Stimulated activated CD4-positive, alpha-beta T cell treated with anti-CD3 and anti-CD28 coated beads, Interleukin-1b, Interleukin-23, amount 100 ng/mL, for 1 hour (primary cell): ENCODE measurements at regions not wholly inside any gene's neighbourhood (a gene's known extent, or its start where the extent isn't known, plus 50 kb on each side); places are given as distances from the start of the nearest gene placed in this dataset.
A peak's percentile ranks its signal among the peaks of the same experiment; 100 is the strongest.
"Not testable (repeated sequence)": the region's sequence is repeated elsewhere in the genome, so short reads cannot be mapped to it uniquely, and the experiment has no call there.

Experiments
- DNase-seq, 2 donors: peaks; one replicate each; pipeline ENCODE4 v3.0.0-alpha.2; 2020; ENCODE audit warnings: low read depth in 2 of 2

DNA sequence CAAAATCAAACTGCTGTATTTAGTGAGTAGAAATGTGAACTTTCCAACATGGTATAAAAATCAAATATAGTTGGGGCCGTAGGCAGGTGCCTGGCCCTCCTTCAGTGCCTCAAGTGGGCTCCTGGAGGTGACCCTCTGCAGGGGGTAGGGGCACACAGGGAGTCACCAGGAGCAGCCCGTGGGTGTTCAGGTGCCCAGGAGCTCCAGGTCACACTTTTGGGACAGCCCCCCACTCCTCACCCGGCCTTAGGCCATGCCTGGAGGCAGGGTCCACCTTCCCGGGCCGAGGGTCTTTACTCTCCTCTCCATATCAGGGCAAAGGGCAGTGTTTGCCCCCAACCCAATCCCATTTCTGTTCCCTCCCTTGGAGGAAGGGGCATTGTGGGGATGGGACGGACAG, 108.0 kb upstream of the MTAP start:
- no peak for DNase-seq

DNA sequence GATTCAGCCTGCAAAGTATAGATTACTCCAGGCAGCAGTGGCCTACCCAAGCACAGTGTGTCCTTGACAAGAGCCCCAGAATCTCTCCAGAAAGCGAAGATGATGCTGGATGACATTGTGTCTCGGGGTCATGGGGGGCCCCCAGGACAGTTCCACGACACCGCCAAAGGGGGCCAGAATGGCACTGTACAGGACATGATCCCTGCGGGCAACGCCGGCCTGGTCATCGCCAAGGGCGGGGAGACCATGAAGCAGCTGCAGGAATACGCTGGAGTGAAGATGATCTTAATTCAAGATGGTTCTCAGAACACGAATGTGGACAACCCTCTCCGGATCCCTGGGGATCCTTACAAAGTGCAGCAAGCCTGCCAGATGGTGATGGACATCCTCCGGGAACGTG, 107.0 kb upstream of the MTAP start:
- no peak for DNase-seq

DNA sequence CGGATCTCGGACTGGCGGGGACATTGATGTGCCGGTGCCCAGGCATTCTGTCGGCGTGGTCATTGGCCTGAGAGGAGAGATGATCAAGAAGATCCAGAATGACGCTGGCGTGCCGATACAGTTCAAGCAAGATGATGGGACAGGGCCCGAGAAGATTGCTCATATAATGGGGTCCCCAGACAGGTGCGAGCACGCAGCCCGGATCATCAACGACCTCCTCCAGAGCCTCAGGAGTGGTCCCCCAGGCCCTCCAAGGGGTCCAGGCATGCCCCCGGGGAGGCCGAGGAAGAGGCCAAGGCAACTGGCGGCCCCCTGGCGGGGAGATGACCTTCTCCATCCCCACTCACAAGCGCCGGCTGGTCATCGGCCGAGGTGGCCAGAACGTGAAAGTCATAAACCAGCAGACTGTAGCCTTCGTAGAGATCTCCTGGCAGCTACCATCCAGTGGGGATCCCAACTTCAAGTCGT, 106.5 kb upstream of the MTAP start:
- no peak for DNase-seq

DNA sequence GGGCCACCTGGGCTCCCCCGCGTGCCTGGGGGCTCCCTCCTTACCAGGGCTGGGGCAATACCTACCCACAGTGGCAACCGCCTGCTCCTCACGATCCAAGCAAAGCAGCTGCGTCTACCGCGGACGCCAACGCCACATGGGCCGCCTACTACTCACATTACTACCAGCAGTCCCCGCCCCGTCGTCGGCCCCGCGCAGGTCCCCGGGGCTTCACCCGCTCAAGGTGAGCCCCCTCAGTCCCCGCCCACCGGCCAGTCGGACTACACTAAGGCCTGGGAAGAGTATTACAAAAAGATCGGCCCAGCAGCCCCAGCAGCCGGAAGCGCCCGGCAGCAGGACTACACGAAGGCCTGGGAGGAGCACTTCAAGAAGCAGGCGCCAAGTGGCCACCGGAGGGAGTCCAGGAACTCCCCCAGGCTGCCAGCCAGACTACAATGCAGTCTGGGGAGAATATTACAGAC, 106.0 kb upstream of the MTAP start:
- no peak for DNase-seq

DNA sequence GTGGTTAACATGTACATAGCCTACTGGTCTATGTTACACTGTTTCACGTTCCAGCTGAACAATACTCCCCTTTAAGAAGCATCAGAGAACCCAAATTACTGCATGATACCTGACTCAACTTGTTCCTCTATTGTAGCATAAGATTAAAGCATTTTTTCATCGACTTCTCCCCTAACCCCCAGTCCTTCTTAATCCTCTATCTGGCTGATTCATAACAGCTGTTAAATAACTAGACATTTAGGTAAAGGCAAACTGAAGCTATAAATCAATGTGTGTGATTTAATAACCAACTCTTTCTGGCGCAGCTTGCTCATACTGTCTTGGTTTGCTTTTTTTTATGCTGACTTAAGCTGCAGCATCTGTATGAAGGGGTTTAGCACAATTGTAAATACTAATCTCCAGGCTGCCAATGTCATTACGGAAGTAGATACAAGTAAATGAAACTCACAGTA, 94.2 kb upstream of the MTAP start:
- no peak for DNase-seq

DNA sequence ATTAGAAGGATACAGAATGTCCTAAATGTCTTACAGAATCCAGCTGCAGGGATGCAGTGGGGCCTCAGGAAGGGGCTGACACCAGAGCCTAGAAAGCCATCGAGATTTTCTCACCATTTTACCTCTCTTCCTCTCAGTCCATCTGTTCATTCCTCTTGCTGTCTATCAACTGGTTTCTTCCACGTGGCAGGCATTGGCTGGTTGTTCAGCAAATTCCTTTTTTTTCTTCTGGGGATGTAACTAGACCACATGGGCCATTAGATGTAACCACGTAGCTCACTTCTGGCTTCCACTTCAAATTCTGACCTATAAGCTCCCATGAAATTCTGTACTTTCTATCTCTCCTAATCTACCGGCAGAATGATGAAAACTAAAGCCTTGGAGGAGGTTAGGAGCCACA, 93.6 kb upstream of the MTAP start:
- no peak for DNase-seq

DNA sequence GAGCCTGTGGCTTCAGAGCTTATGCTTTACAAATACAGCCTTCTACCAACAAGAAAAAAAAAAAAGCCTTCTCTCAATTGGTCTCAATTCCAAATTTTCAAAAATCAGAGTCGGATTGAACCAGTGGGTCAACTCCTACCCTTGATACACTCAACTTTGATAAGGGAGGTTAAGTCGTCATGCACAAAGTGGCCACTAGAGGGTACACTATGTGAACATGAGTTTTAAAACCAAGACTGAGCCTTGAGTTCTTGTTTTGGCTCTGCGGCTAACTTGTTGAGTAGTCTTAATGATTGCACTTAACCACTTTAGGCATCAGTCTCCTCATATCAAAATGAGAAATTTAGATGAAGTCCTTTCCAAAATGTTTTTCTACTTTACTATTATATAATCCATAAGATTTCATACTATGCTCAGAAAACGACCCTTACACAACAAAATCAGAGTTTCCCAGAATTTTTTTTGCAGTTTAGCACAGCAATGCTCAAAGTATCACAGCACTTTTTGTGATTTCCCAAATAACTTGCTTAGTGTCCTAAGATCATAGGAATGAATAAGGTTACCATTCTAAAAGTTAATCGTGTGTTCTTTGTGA, 92.9 kb upstream of the MTAP start:
- peak; percentile 7 to 56 for DNase-seq

DNA sequence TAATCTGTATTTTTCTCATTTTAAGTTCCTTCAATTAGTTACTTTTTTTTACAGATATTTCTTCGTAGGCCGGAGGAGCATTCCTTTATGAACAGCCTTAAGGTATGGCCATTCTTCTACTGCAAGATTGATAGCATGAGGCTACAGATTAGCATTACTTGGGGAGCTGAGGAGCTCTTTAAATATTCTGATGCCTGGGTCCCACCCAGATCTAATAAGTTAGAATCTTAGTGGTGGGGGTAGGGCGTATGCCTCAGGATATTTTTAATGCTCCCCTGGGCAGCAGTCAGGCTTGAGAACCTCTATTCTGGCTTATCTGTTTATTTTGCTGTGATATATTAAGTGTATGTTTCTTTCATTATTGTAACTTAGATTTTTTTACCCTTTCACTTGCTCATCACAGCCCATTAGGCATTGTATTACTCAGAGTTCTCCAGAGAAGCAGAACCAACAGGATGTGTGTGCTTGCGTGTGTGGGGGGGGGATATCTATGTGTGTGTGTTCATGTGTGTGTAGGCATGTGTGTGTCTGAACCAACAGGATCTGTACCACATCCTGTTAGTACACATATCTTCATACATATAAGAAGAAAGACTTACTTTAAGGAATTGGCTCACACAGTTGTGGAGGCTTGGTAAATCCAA, 91.8 kb upstream of the MTAP start:
- no peak for DNase-seq

DNA sequence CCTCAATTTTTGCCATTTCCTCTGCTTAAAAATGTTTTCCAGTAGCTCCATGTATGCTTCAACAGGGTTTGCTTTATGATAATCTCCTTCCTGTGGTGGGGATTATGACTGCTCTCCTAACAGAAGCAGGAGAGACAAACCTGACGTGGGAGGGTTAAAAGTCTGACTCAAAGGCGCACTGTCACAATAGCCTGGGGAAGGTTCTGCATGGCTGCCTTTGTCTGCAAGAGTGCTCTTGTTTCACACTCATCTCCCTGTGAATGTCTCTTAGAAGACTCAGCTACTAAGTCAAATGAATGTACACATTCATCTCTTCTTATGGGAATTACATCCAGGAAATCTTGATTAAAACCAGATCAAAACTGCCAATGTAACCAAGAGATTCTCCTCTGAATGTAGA, 90.9 kb upstream of the MTAP start:
- no peak for DNase-seq

DNA sequence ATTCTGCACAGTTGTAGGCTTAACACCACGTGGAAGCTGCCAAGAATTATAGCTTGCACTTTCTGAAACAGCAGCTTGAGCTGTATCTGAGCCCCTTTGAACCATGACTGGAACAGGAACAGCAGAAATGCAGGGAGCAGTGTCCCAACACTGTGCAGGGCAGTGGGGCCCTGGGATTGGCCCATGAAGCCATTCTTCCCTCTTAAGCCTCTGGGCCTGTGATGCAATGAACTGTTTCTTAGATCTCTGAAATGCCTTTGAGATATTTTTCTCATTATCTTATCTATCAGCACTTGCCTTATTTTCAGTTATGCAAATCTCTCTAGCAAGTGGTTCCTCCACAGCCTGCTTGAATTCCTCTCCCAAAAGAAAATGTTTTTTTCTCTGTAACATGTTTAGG, 87.0 kb upstream of the MTAP start:
- DNase-seq, result no peak

DNA sequence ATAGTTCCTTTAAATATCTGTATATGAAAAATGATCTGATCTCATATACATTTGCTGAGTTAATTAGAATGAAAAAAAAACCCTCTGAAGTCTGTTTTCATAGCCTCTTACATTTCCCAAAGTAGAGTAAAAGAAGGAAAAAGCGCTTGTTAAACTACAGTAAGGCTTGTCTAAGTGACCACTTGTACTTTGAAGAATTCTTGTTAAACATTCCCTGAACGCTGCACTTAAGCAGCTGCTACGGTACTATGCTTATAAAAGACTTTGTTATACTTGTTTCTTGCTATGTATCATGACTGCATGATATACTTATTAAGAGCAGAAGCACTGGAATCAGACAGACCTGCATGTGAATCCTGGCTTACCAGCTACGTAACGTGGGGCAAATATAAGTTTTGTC, 81.7 kb upstream of the MTAP start:
- no peak for DNase-seq

DNA sequence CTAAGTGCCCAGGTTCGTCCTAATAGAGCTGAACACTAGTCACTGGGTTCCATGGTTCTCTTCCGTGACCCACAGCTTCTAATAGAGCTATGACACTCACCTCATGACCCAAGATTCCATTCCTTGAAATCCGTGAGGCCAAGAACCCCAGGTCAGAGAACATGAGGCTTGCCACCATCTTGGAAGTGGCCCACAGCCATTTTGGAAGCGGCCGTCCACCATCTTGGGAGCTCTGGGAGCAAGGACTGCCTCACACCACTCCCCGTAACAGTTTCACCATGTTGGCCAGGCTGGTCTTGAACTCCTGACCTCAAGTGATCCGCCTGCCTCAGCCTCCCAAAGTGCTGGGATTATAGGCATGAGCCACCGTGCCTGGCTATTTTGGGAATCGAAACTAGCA, 75.0 kb upstream of the MTAP start:
- not testable (repeated sequence) for DNase-seq

DNA sequence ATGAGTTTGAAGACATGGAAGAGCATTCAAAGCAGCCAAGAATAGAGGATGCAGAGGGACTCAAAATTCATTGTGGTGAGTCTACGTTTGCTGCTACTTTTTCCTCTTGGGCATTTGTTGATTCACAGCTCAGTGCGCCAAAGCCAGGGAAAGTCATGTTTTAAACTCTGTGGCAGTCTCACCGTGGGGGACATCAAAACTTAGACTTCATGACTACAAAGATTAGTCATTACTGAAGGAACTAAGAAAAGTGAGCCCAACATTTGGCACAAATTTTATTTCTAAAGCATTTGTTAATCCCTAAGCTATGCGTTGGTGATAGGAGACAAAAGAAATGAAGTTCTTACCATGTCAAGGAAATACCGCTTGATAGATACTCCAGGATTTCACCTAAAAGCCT, 73.7 kb upstream of the MTAP start:
- DNase-seq, result no peak

DNA sequence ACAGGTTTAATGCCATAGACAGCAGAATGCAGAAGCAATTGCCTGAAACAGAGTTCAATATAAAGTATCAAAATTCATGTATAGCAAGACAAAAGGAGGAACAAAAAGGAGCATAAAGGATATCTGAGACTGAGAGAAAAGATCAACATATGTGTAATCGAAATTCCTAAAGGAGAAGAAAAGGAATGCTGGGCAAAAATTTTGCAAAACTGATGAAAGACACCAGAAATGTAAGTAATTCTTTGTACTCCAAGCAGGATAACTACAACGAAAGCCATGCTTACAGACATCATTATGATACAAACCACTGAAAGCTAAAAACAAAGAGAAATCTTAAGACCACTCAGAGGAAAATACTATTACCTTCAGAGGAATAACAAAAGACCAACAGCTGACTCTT, 72.8 kb upstream of the MTAP start:
- DNase-seq, result no peak

DNA sequence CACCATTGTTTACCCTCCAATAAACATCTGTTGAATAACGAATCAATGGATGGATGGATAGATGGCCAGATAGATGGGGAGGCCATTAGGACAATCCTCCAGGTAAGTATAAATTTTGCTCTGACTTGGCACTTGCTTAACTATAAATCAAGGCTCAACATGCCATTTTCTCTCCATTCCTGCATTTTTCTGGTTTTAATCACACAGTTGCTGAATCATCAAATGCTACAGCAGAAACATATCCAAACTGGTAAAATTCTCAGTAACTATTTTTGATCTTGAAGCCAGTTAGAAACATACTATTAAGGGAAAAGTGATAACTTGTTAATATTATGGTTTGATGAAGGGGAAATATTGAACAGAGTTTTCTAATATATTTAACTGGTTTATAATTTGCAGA, 71.5 kb upstream of the MTAP start:
- no peak for DNase-seq

DNA sequence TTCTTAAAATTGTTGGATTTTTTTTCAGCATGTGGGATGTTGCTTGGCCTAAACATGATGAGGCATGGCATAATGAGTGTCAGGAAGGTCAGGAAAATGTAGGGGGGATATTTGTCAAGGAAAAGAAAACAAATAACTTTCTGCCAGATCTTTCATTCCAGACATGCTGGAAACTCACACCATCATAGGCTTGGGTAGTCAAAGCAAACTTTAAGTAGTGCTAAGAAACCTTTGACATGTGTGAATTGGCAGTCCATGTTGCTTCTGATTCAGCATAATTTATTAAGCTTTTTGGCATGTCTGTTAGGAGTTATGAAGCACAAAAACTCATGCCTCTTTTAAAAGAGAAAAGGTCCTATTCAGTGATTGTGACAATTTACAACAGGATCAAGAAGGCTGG, 61.3 kb upstream of the MTAP start:
- DNase-seq, result no peak

DNA sequence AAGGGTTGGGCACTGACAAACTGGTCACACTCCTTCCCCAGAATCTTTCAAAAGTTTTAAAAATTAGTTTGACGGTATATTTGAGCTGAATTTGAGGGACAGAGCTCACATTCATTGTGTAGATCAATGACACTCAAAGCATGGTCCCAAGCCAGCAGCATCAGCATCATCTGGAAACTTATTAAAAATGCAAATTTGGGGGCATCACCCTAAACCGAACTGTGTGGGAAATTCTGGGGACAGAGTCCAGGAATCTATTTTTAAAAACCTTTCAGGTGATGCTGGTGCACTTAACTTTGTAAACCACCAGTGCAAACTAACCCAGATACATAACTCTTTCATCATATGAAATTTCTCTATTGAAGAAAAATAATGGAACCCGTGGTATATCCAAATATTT, 58.1 kb upstream of the MTAP start:
- DNase-seq, result no peak

DNA sequence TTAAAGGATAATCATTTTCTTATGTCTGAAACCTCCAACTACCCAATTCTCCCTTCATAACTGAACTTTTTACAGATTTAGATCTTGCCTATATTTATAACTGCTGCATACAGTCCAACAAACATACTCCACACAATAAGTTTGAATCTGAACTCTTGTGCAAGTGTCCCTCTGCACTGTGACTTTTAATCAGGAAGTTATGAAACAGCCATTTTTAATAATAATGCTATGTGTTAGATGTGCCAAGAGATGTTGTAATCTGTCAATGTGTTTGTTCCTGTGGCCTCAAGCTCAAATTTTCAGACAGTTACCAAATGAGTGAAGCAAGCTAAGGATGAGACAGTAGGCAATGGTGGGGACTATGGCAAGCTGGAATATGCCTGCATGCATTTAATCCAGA, 57.6 kb upstream of the MTAP start:
- DNase-seq, result no peak

DNA sequence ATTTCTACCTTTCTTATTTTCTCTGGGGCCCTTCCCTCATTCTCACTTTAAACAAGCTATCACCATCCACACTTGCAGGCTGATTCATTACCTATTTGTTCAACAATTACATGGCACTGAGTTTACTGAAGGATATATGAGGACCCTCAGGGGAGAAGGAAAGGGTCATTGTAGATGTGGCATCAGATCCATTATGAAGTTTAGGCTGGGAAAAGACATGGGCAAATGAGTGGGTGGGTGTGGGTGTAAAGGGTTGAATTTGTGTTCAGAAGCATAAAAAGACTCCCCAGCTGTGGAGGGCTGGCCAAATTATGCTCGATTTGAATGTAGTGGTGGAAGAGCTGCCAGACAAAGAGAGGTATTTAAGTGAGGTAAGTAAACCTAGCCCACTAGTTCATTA, 55.9 kb upstream of the MTAP start:
- DNase-seq, result no peak

DNA sequence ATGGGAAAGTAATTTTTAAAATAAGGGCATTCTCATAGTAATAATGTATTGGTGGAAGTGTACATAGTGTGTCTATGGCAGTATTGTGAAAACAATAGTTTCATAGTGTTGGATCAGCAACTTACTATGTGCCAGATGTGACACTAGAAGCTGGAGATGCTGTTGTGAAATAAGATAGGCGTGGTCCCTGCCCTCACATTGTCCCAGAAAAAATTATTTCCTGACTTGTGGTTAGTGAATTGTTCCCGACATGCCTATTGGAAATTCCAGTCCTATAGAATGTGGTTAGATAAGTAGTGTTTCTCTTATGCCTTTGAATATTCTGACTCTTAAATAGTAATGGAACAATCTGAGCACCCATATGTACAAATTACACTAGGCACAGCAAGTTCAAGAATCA, 55.3 kb upstream of the MTAP start:
- no peak for DNase-seq

DNA sequence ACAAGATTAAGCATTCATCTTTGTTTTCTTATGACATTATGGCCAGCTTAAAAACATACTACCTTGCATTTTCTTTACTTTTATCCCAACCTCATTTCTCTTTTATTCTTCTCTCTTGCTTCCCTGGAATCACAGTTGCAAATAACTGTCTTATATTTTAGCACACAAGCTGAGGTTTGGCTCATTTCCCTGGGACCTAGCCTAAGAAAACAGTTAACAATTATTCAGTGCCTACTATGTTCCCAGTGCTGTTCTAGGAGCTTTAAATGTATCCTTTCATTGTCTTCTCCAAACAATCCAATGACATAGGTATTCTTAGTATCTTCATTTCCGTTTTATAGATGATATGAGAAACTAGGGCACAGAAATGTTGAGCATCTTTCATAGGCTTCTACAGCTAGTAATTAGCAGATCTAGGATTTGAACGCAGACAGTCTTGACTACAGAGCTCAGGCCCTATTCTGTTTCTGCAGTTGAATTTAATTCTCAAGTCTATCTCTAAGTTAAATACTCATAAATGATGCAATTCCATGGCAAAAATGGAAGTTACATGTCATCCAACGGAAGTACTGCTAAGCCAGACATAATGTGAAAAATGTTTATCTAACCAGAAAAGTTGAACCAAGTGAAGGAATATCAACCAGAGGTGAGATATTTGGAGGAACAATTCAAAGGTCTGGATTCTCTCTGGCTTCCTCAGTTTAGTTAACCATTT, 52.3 kb upstream of the MTAP start:
- DNase-seq, result no peak

DNA sequence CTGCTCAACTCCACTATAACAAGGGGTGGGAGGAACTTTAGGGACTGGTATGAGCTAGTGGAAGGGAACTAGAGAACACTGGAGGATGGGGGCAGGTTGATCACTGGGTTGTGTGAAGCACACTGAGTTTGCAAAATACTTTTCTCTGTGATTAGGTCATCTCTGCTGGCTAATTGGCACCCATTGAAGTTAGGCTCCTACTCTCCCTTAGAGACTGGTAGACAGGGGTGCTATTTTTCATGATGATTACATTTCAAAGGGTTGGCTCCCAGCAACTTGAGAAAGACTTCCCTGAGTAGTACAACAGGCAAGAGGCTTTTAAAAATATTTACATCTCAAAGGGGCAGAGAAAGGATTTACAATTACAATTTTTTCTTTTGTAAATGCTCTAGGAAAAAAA, 50.4 kb upstream of the MTAP start:
- no peak for DNase-seq
